ENCODE measurements at regions not wholly inside any gene's neighbourhood (a gene's known extent, or its start where the extent isn't known, plus 50 kb on each side); places are given as distances from the start of the nearest gene placed in this dataset.

DNA sequence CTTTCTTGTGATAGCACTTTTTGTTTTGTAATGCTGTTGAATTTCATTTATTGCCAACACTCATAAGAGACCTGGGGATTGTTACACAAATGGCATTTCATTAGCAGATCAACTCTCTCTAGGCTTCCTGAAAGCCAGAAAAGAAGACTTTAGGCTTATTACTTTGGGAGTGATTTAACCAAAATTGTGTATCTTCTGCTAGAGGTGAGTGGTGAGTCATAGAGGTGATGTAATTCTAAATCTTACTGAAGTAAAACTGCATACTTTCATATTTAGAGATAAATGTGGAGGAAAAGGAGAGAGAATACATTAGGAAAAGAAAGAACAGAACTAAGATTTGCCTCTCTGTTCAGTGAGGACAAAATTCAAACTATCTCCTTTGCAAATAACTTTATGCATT is 304.7 kb upstream of the RGS17 start:
- no peak for TF ChIP-seq GATA3 (IDR thresholded peaks at IDR 0.05; ENCODE audit: low read depth, low read length)
- TF ChIP-seq GATA2 (IDR thresholded peaks at IDR 0.05; ENCODE audit: low read depth, low read length), result no peak

Data from SH-SY5Y (cell line).